ENCODE measurements at regions not wholly inside any gene's neighbourhood (a gene's known extent, or its start where the extent isn't known, plus 50 kb on each side); places are given as distances from the start of the nearest gene placed in this dataset.
"Not testable (repeated sequence)": the region's sequence is repeated elsewhere in the genome, so short reads cannot be mapped to it uniquely, and the experiment has no call there.

DNA sequence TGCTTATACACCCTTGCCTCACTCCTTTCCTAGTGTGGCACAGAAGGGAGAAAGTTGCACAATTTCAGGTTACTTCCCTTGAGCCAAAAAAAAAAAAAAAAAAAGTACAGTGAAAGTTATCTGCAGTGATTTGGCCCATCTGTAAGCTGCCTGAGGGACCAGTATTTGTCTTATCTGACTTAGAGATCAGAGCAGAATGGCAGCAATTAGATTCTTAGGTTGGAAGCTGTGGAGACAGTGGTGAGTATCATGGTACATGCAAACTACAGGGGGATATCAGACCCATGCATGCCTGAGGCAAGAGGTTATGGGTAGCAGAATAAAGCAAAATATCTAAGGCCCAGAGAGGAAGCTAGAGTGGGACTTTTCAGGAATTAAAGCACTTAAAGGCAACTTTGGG lies 1070.7 kb upstream of the NOVA1 start:
- H3K27ac ChIP-seq: no peak overlapping the region
- H3K4me1 ChIP-seq: no peaks in the 10 kb centered on the region
- H3K36me3 ChIP-seq: no peaks in the 10 kb centered on the region
- no peaks in the 10 kb centered on the region for H3K9me3 ChIP-seq
- no peaks in the 10 kb centered on the region for H3K27me3 ChIP-seq
- DNase-seq (ENCODE audit: low spot score): no peak
- no peak for TF ChIP-seq CTCF (IDR thresholded peaks at IDR 0.05)
- no peak overlapping the region for H3K4me3 ChIP-seq

DNA sequence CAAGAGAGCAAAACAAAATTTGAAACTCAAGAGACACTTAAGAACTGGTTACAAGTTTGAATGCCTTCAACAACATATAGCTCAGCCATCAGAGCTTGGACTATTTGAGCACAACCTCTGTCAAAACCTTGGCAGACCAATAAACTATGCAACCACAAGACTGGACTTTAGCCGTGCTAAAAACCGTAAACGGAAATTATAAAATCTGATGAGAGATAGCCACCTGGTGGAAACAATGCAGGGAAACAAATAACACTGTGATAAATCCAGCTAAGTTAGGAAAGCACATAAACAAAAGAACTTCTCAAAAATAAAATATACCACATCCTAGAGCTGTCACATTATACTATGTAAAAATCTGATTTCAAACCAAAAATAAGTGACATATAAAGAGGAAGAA lies 1074.2 kb upstream of the NOVA1 start:
- Histone ChIP-seq H3K4me3 (no peak overlapping the region), H3K27me3 (no peaks in the 10 kb centered on the region), H3K4me1 (no peaks in the 10 kb centered on the region), H3K27ac (no peak overlapping the region), H3K9me3 (no peaks in the 10 kb centered on the region), H3K36me3 (no peaks in the 10 kb centered on the region)
- no peak for TF ChIP-seq CTCF (IDR thresholded peaks at IDR 0.05)
- no peak for DNase-seq (ENCODE audit: low spot score)

GRCh38 chr14:27672811-27673737 lies 1075.2 kb upstream of the NOVA1 start:
- H3K9me3 ChIP-seq; H3K36me3 ChIP-seq; H3K27ac ChIP-seq; DNase-seq (ENCODE audit: low spot score); H3K27me3 ChIP-seq; H3K4me1 ChIP-seq; H3K4me3 ChIP-seq: not testable (repeated sequence)

DNA sequence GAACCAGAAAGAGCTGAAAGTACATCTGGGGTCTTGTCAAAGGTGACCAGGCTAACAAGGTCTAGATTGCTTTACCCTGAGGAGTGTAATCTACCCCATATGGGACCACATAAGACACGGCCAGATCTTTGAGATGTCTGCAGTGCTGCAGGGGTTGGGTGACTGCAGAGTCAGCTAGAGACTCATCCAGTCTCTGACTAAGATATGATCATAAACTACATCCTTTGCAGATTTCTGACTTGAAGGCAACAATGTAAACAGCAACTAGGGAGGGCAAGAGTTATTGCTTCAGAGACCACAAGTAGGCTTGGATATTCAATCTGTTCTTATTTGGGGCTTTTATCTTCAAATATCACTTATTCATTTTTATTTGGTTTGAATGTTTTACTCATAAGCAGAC lies 1080.5 kb upstream of the FOXG1 start:
- Histone ChIP-seq H3K4me3 (no peak overlapping the region), H3K36me3 (no peaks in the 10 kb centered on the region), H3K27ac (no peak overlapping the region), H3K27me3 (no peaks in the 10 kb centered on the region), H3K4me1 (no peaks in the 10 kb centered on the region), H3K9me3 (no peaks in the 10 kb centered on the region)
- DNase-seq (ENCODE audit: low spot score): no peak
- no peak for TF ChIP-seq CTCF (IDR thresholded peaks at IDR 0.05)

GRCh38 chr14:27688841-27689444 lies 1077.6 kb upstream of the FOXG1 start:
- H3K4me3 ChIP-seq: no peak overlapping the region
- no peaks in the 10 kb centered on the region for H3K27me3 ChIP-seq
- no peaks in the 10 kb centered on the region for H3K36me3 ChIP-seq
- no peak for DNase-seq (ENCODE audit: low spot score)
- no peaks in the 10 kb centered on the region for H3K4me1 ChIP-seq
- H3K9me3 ChIP-seq: no peaks in the 10 kb centered on the region
- H3K27ac ChIP-seq: no peak overlapping the region
- TF ChIP-seq CTCF (IDR thresholded peaks at IDR 0.05): no peak

DNA sequence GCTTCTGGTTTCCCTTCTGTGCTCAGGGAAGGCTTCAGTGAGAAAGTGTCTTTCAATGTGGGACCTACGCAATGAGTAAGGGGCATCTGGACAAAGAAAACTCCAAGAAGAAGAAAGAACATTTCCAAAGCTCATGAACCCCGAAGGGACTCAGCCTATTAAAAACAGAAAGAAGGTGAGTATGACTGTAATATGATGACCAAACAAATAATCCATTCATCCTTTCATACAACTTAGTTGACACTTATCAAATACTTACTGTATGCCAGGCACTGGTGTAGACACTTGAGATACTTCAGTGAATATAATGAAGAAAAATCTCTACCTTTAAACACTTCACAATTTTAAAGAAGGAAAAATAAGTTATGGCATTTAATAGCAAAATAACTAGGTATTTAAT lies 1054.2 kb upstream of the FOXG1 start:
- Histone ChIP-seq H3K27ac (no peak overlapping the region), H3K4me1 (no peaks in the 10 kb centered on the region), H3K27me3 (no peaks in the 10 kb centered on the region), H3K36me3 (no peaks in the 10 kb centered on the region), H3K9me3 (peaks cover 0 to 23% of the 10 kb centered on the region in 2 donors), H3K4me3 (no peak overlapping the region)
- DNase-seq (ENCODE audit: low spot score): no peak
- no peak for TF ChIP-seq CTCF (IDR thresholded peaks at IDR 0.05)

Measured in right atrium auricular region (tissue), 2 donors.